ENCODE measurements at regions not wholly inside any gene's neighbourhood (a gene's known extent, or its start where the extent isn't known, plus 50 kb on each side); places are given as distances from the start of the nearest gene placed in this dataset.

DNA sequence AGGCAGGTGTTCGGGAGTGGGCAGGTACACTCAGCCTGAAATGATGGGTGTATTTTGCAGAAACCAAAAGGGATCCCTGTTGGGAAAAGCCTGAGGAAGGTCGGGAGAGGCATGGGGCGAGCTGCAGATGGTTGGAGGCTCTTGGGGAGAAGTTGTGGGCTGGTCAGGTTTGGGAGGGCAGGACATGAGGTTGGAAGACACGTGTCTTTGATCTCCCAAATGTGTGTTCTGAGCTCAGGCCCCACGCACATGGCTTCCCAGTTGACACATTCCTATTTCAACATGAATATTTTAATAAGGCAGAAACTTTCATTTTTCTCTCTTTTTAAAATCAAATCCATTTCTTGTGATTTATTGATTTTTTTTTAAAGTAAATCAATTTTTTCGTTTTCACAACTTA, 1003.3 kb downstream of the TBC1D22A start:
- TF ChIP-seq POLR2AphosphoS5 (IDR thresholded peaks at IDR 0.05; ENCODE audit: borderline replicate concordance, low read depth, low read length) (no peak), EZH2 (IDR thresholded peaks at IDR 0.05) (no peak), FOXP2 (optimal IDR thresholded peaks at IDR 0.05; ENCODE audit: control extremely low read depth, extremely low read length, insufficient read depth) (no peak)
- no peak overlapping the region for H3K9ac ChIP-seq (ENCODE audit: insufficient read length)
- H3K36me3 ChIP-seq (ENCODE audit: insufficient read depth, low read length) = no peaks in the 10 kb centered on the region
- H3K9me3 ChIP-seq (ENCODE audit: low read depth, low read length) = no peaks in the 10 kb centered on the region
- no peak overlapping the region for H3K4me3 ChIP-seq
- no peak overlapping the region for H3K27ac ChIP-seq
- DNase-seq (ENCODE audit: low read depth, low spot score) = no peak

DNA sequence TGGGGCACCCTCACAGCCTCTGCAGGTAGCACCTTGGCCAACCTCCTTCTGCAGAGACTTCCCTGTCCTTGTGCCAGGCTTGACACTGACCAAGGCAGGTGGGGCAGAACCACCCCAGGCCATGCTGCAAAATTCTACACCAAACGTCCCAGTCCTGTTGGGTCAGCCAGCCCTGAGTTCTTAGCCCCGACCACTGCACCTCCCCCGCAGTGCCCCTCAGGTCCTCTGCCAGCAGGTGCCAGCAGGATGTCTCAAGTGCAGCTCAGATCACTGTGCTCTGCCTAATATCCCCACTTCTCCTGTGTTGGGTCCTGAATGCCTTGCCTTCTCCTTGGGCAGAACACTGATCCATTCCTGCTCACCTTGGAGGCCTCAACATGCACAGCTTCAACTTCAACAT, 999.7 kb downstream of the TBC1D22A start:
- DNase-seq (ENCODE audit: low read depth, low spot score) = no peak
- no peak for TF ChIP-seq FOXP2 (optimal IDR thresholded peaks at IDR 0.05; ENCODE audit: control extremely low read depth, extremely low read length, insufficient read depth)
- no peak for TF ChIP-seq POLR2AphosphoS5 (IDR thresholded peaks at IDR 0.05; ENCODE audit: borderline replicate concordance, low read depth, low read length)
- TF ChIP-seq EZH2 (IDR thresholded peaks at IDR 0.05) = no peak
- no peaks in the 10 kb centered on the region for H3K9me3 ChIP-seq (ENCODE audit: low read depth, low read length)
- no peak overlapping the region for H3K27ac ChIP-seq
- H3K36me3 ChIP-seq (ENCODE audit: insufficient read depth, low read length) = no peaks in the 10 kb centered on the region
- H3K4me3 ChIP-seq = no peak overlapping the region
- no peak overlapping the region for H3K9ac ChIP-seq (ENCODE audit: insufficient read length)

DNA sequence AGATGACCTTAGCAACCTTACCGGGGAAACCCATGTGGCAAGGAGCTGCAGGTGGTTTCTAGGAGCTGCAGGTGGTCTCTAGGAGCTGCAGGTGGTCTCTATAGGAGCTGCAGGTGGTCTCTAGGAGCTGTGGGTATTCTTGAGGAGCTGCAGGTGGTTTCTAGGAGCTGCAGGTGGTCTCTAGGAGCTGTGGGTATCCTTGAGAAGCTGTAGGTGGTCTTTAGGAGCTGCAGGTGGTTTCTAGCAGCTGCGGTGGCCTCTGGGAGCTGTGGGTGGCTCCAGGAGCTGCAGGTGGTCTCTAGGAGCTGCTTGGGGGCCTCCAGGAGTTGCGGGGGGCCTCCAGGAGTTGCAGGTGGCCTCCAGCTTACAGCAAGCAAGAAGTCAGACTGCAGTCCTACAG, 997.5 kb downstream of the TBC1D22A start:
- TF ChIP-seq POLR2AphosphoS5 (IDR thresholded peaks at IDR 0.05; ENCODE audit: borderline replicate concordance, low read depth, low read length) = no peak
- no peak for TF ChIP-seq FOXP2 (optimal IDR thresholded peaks at IDR 0.05; ENCODE audit: control extremely low read depth, extremely low read length, insufficient read depth)
- TF ChIP-seq EZH2 (IDR thresholded peaks at IDR 0.05) = no peak
- Histone ChIP-seq H3K27ac (no peak overlapping the region), H3K4me3 (no peak overlapping the region), H3K9ac (ENCODE audit: insufficient read length) (no peak overlapping the region), H3K36me3 (ENCODE audit: insufficient read depth, low read length) (no peaks in the 10 kb centered on the region), H3K9me3 (ENCODE audit: low read depth, low read length) (no peaks in the 10 kb centered on the region)
- DNase-seq (ENCODE audit: low read depth, low spot score) = no peak

DNA sequence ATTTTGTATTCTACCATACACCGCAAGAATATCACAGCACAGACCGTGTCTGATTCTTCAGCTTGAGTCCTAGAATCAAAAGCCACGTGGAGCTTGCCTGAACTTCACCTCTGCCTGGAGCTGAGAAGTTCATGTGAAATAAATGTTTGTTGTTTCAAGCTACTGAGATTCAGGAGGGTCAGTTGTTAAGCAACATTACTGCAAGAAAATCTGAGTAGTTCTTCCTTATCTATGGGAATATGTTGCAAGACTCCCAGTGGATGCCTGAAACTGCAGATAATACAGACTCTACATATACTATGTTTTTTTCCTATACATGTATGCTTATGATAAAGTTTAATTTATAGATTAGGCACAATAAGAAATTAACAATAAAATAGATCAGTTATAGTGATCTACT, 995.3 kb downstream of the TBC1D22A start:
- no peak for DNase-seq (ENCODE audit: low read depth, low spot score)
- Histone ChIP-seq H3K36me3 (ENCODE audit: insufficient read depth, low read length) (no peaks in the 10 kb centered on the region), H3K9me3 (ENCODE audit: low read depth, low read length) (no peaks in the 10 kb centered on the region), H3K9ac (ENCODE audit: insufficient read length) (no peak overlapping the region), H3K4me3 (no peak overlapping the region), H3K27ac (no peak overlapping the region)
- no peak for TF ChIP-seq POLR2AphosphoS5 (IDR thresholded peaks at IDR 0.05; ENCODE audit: borderline replicate concordance, low read depth, low read length)
- no peak for TF ChIP-seq FOXP2 (optimal IDR thresholded peaks at IDR 0.05; ENCODE audit: control extremely low read depth, extremely low read length, insufficient read depth)
- no peak for TF ChIP-seq EZH2 (IDR thresholded peaks at IDR 0.05)

DNA sequence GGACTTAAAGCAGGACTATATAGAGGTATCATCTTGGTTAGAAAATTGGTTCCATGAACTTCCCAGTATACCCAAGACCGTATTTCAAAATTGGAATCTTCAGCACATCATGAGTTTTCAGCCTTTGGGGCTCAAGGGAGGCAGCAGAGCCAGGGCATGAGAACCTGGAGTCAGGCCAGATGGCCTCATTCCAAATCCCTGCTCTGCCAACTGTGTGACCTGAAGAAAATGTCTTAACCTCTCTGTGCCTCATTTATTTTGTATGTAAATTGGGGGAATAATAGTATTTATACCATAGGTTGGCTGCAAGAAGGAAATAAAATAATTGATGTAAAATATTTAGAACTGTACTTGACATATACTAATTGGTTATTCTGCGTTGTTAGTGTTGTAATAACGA, 987.6 kb downstream of the TBC1D22A start:
- Histone ChIP-seq H3K27ac (no peak overlapping the region), H3K9me3 (ENCODE audit: low read depth, low read length) (no peaks in the 10 kb centered on the region), H3K9ac (ENCODE audit: insufficient read length) (no peak overlapping the region), H3K4me3 (no peak overlapping the region), H3K36me3 (ENCODE audit: insufficient read depth, low read length) (no peaks in the 10 kb centered on the region)
- no peak for DNase-seq (ENCODE audit: low read depth, low spot score)
- TF ChIP-seq EZH2 (IDR thresholded peaks at IDR 0.05) = no peak
- no peak for TF ChIP-seq POLR2AphosphoS5 (IDR thresholded peaks at IDR 0.05; ENCODE audit: borderline replicate concordance, low read depth, low read length)
- no peak for TF ChIP-seq FOXP2 (optimal IDR thresholded peaks at IDR 0.05; ENCODE audit: control extremely low read depth, extremely low read length, insufficient read depth)

DNA sequence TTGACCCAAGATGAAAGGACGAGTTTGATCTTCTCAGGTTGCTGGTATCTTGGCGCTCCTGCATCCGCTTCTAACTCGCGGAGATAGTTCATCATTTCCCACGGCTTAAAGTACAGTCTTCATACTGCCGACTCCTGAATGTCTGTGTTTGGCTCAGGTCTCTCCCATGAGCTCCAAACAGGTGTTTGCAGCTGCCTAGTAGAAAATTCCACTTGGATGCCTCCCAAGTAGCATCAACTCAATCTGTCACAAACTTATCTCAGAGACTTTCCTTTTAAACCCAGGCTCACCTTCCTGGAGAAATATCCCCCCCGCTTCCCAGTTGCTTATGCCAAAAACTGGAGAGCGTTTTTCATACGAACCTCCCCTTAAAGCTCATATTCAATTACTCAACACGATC, 986.5 kb downstream of the TBC1D22A start:
- no peak for DNase-seq (ENCODE audit: low read depth, low spot score)
- no peak for TF ChIP-seq EZH2 (IDR thresholded peaks at IDR 0.05)

DNA sequence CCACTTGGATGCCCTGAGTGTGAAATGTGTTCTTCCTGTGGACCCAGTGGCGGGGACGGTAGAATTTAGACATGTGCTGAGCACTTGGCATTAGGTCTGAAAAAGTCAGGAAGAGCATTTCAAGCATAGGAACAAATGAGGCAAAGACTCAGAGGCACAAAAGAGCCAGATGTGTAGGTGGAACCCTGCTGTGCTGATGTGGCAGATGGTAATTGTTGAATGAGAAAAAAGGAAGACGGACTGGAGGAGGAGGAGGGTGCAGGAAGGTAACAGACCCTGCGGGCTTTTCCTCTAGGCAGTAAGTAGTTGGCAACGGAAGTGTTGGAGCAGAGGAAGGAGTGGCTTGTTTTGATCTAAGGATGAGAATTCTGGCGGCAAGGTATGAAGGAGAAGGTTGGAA, 985.8 kb downstream of the TBC1D22A start:
- Histone ChIP-seq H3K36me3 (ENCODE audit: insufficient read depth, low read length) (no peaks in the 10 kb centered on the region), H3K4me3 (no peak overlapping the region), H3K27ac (no peak overlapping the region), H3K9me3 (ENCODE audit: low read depth, low read length) (no peaks in the 10 kb centered on the region), H3K9ac (ENCODE audit: insufficient read length) (no peak overlapping the region)
- DNase-seq (ENCODE audit: low read depth, low spot score) = no peak
- TF ChIP-seq POLR2AphosphoS5 (IDR thresholded peaks at IDR 0.05; ENCODE audit: borderline replicate concordance, low read depth, low read length) (no peak), FOXP2 (optimal IDR thresholded peaks at IDR 0.05; ENCODE audit: control extremely low read depth, extremely low read length, insufficient read depth) (no peak), EZH2 (IDR thresholded peaks at IDR 0.05) (no peak)

More for the DNA sequence above, 986.5 kb downstream of the TBC1D22A start:
- H3K9me3 ChIP-seq (ENCODE audit: low read depth, low read length) = no peaks in the 10 kb centered on the region
- H3K27ac ChIP-seq = no peak overlapping the region
- H3K4me3 ChIP-seq = no peak overlapping the region
- no peaks in the 10 kb centered on the region for H3K36me3 ChIP-seq (ENCODE audit: insufficient read depth, low read length)
- H3K9ac ChIP-seq (ENCODE audit: insufficient read length) = no peak overlapping the region

DNA sequence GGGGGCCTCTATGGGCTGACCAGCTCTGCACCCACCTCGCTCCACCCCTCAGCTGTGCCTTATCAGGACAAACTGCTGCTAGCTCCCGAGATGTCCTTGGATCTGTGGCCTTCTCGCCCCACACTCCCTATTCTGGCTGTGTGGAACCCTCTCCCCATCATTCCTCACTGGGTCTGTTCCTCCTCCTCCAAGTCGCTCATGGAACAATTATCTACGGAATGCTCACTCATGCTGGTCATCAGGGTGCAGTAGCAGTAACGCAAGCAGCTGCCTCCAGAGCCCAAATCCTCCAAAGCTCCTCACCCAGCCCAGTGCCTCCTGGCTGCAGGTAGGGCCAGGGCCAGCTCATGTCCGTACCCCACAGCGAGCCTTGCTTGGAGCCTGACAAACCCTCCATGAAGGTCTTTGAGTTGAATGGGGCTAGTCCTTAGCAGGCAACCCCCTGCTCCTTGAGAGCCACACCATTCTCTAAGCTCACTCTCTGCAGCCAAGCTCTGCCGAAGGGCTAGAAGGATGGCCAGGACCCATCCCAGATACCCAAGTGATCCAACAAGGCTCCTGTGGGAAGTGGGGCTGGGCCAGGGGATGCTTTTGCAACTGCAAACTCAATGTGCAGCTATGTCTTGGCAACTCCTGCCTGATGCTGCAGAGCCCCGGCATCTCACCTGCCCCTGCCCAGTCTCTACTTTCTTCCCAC, 977.8 kb downstream of the TBC1D22A start:
- DNase-seq (ENCODE audit: low read depth, low spot score) = no peak
- Histone ChIP-seq H3K27ac (no peak overlapping the region), H3K9ac (ENCODE audit: insufficient read length) (no peak overlapping the region), H3K9me3 (ENCODE audit: low read depth, low read length) (no peaks in the 10 kb centered on the region), H3K36me3 (ENCODE audit: insufficient read depth, low read length) (no peaks in the 10 kb centered on the region), H3K4me3 (no peak overlapping the region)
- no peak for TF ChIP-seq FOXP2 (optimal IDR thresholded peaks at IDR 0.05; ENCODE audit: control extremely low read depth, extremely low read length, insufficient read depth)
- no peak for TF ChIP-seq EZH2 (IDR thresholded peaks at IDR 0.05)
- TF ChIP-seq POLR2AphosphoS5 (IDR thresholded peaks at IDR 0.05; ENCODE audit: borderline replicate concordance, low read depth, low read length) = no peak
